ENCODE measurements at regions not wholly inside any gene's neighbourhood (a gene's known extent, or its start where the extent isn't known, plus 50 kb on each side); places are given as distances from the start of the nearest gene placed in this dataset.

- Histone ChIP-seq H3K4me1 (no peaks in the 10 kb centered on the region), H3K9me3 (no peaks in the 10 kb centered on the region), H3K27ac (no peak overlapping the region), H3K27me3 (no peaks in the 10 kb centered on the region), H3K36me3 (no peaks in the 10 kb centered on the region), H3K4me3 (no peak overlapping the region)
- no peak for DNase-seq
- WGBS, 2 donors = 76 to 82% methylated on average over 5 of the region's 5 CpGs
- no peak for ATAC-seq (ENCODE audit: low FRiP score in 2 of 2)
- no peak for TF ChIP-seq EP300 (IDR thresholded peaks at IDR 0.05)
- no peak for TF ChIP-seq POLR2A (IDR thresholded peaks at IDR 0.05)
- no peak for TF ChIP-seq CTCF (IDR thresholded peaks at IDR 0.05)
- TF ChIP-seq POLR2AphosphoS5 (IDR thresholded peaks at IDR 0.05) = no peak
Observed at GRCh38 chr4:20512985-20513384, 187.3 kb upstream of the PACRGL start.

- ATAC-seq (ENCODE audit: low FRiP score in 2 of 2) (no peak), DNase-seq (no peak)
- Histone ChIP-seq H3K4me1 (no peaks in the 10 kb centered on the region), H3K4me3 (no peak overlapping the region), H3K9me3 (no peaks in the 10 kb centered on the region), H3K36me3 (no peaks in the 10 kb centered on the region), H3K27me3 (no peaks in the 10 kb centered on the region), H3K27ac (peak overlapping the region in 1 of 4 donors; percentile 11)
- 71 to 78% methylated on average over 1 of the region's 1 CpG for WGBS, 2 donors
- TF ChIP-seq CTCF (IDR thresholded peaks at IDR 0.05) (no peak), POLR2A (IDR thresholded peaks at IDR 0.05) (no peak), EP300 (IDR thresholded peaks at IDR 0.05) (no peak), POLR2AphosphoS5 (IDR thresholded peaks at IDR 0.05) (no peak)
Observed at GRCh38 chr4:20520901-20521300, 179.4 kb upstream of the PACRGL start.

GRCh38 chr4:20528508-20528907, 171.8 kb upstream of the PACRGL start:
- no peaks in the 10 kb centered on the region for H3K9me3 ChIP-seq
- no peak overlapping the region for H3K4me3 ChIP-seq
- no peaks in the 10 kb centered on the region for H3K4me1 ChIP-seq
- 79 to 85% methylated on average over 1 of the region's 1 CpG for WGBS, 2 donors
- no peak for TF ChIP-seq POLR2AphosphoS5 (IDR thresholded peaks at IDR 0.05)
- TF ChIP-seq POLR2A (IDR thresholded peaks at IDR 0.05) = no peak
- no peak for TF ChIP-seq EP300 (IDR thresholded peaks at IDR 0.05)
- TF ChIP-seq CTCF (IDR thresholded peaks at IDR 0.05) = no peak
- no peaks in the 10 kb centered on the region for H3K27me3 ChIP-seq
- no peak for DNase-seq
- no peaks in the 10 kb centered on the region for H3K36me3 ChIP-seq
- no peak for ATAC-seq (ENCODE audit: low FRiP score in 2 of 2)
- no peak overlapping the region for H3K27ac ChIP-seq

- no peak for ATAC-seq (ENCODE audit: low FRiP score in 2 of 2)
- TF ChIP-seq CTCF (IDR thresholded peaks at IDR 0.05) (no peak), EP300 (IDR thresholded peaks at IDR 0.05) (no peak), POLR2AphosphoS5 (IDR thresholded peaks at IDR 0.05) (no peak), POLR2A (IDR thresholded peaks at IDR 0.05) (no peak)
- Histone ChIP-seq H3K4me1 (no peaks in the 10 kb centered on the region), H3K9me3 (no peaks in the 10 kb centered on the region), H3K36me3 (no peaks in the 10 kb centered on the region), H3K4me3 (no peak overlapping the region), H3K27me3 (no peaks in the 10 kb centered on the region), H3K27ac (no peak overlapping the region)
- DNase-seq = no peak
- 39 to 50% methylated on average over 1 of the region's 1 CpG for WGBS, 2 donors
Observed at GRCh38 chr4:20529691-20530090, 170.6 kb upstream of the PACRGL start.

- 79 to 83% methylated on average over 3 of the region's 3 CpGs for WGBS, 2 donors
- Histone ChIP-seq H3K4me1 (no peaks in the 10 kb centered on the region), H3K4me3 (no peak overlapping the region), H3K36me3 (no peaks in the 10 kb centered on the region), H3K9me3 (no peaks in the 10 kb centered on the region), H3K27me3 (no peaks in the 10 kb centered on the region), H3K27ac (peak overlapping the region in 1 of 4 donors; percentile 13)
- DNase-seq (no peak), ATAC-seq (ENCODE audit: low FRiP score in 2 of 2) (no peak)
- TF ChIP-seq POLR2A (IDR thresholded peaks at IDR 0.05) (no peak), POLR2AphosphoS5 (IDR thresholded peaks at IDR 0.05) (no peak), EP300 (IDR thresholded peaks at IDR 0.05) (no peak), CTCF (IDR thresholded peaks at IDR 0.05) (no peak)
Observed at GRCh38 chr4:20532116-20532790, 168.0 kb upstream of the PACRGL start.
